Heart right ventricle (tissue), 16 donors: ENCODE measurements at regions not wholly inside any gene's neighbourhood (a gene's known extent, or its start where the extent isn't known, plus 50 kb on each side); places are given as distances from the start of the nearest gene placed in this dataset.

Experiments
- ATAC-seq, 8 donors: fragments of 200-7000 bp; cut with Tn5 transposase; one replicate each; pipeline ENCODE4 v1.9.1; 2020; ENCODE audit warnings: mild to moderate bottlenecking in 8 of 8, moderate library complexity in 8 of 8, moderate number of reproducible peaks in 1 of 8
- DNase-seq, 2 donors: peaks; one replicate each; pipeline ENCODE4 v3.0.0-alpha.2; 2020
- H3K27ac ChIP-seq, 10 donors: fragments of 200-600 bp; sonication (generic) in 2 of 10; one replicate each; pipeline versions ENCODE4 v1.5.0 to v1.8.0; 2020 to 2022; ENCODE audit warnings: mild to moderate bottlenecking in 3 of 10
- H3K27me3 ChIP-seq, 7 donors: fragments of 200-600 bp; one replicate each; pipeline ENCODE4 v1.8.0; 2021 to 2022; ENCODE audit warnings: mild to moderate bottlenecking in 2 of 7
- H3K36me3 ChIP-seq, 9 donors: fragments of 200-600 bp; sonication (generic) in 1 of 9; one replicate each; pipeline versions ENCODE4 v1.5.0 to v1.8.0; 2020 to 2022; ENCODE audit warnings: mild to moderate bottlenecking in 2 of 9
- H3K4me1 ChIP-seq, 9 donors: fragments of 200-600 bp; sonication (generic) in 1 of 9; one replicate each; pipeline versions ENCODE4 v1.5.0 to v1.8.0; 2020 to 2022; ENCODE audit warnings: mild to moderate bottlenecking in 4 of 9
- H3K4me3 ChIP-seq, 10 donors: fragments of 200-600 bp; sonication (generic) in 2 of 10; one replicate each; pipeline versions ENCODE4 v1.5.0 to v1.8.0; 2020 to 2022; ENCODE audit warnings: mild to moderate bottlenecking in 7 of 10, moderate library complexity in 2 of 10
- H3K9me3 ChIP-seq, 11 donors: fragments of 200-600 bp in 10 of 11; sonication (generic) in 2 of 11; one replicate each; pipeline versions ENCODE4 v1.5.0 to v1.8.0; 2013 to 2022; ENCODE audit warnings: mild to moderate bottlenecking in 2 of 11, control low read depth in 1 of 11, moderate library complexity in 1 of 11
- WGBS, 2 donors: extraction: QIAGEN DNeasy Blood & Tissue Kit; methylation state at CpG; one replicate each; pipeline ENCODE4 v1.1.7; 2013; ENCODE audit warnings: inconsistent platforms in 1 of 2; 5-methylcytosine and 5-hydroxymethylcytosine counted together
- intact Hi-C, 10 donors: fragments of 100-400 bp; cut with DNase I; formaldehyde crosslinking; loops; one replicate each; pipeline versions ENCODE4 v1.11.1 to v1.14.2; 2022
- TF ChIP-seq, protein P1 (sequence below), 9 donors: fragments of 200-600 bp; sonication (generic) in 2 of 9; IDR thresholded peaks; one replicate each; pipeline versions ENCODE4 v1.5.0 to v1.8.0; 2021 to 2022; ENCODE audit warnings: antibody characterized with exemption in 9 of 9, mild to moderate bottlenecking in 5 of 9, moderate library complexity in 1 of 9
- donor health status: Arrhythmogenic right ventricular cardiomyopathy.
- donor health status: ischemic (EF 13 %, LVEDD 7.1; RV severe dilation, severe dysfunction).
- donor health status: healthy with polysubstance abuse.
- donor health status: DM: no; HTN: yes; CAD: no.
- donor health status: DM: no; HTN: no; CAD: no.
- donor health status: ischemic (EF 25% LVEDD 6.9; RV normal size, moderate dysfunction).
- donor health status: ischemic (EF 25% LVEDD 5.7; RV mildly dilated, moderate dysfunction).
- donor health status: healthy.
- donor health status: DM: yes; HTN: yes; CAD: no.
- donor health status: Ischemic cardiomyopathy.
- donor health status: ischemic (EF 35%, LVEDD 5.7; RV mildly dilated, moderate dysfunction).
- donor health status: nonischemic (EF 11% LVEDD 7.7; RV severe dilation, severe dysfunction).
- donor health status: DM: yes; HTN: yes; CAD: no.
- donor health status: PGD.
- donor health status: ischemic (EF 29% LVEDD 5.4; RV normal size, mild dysfunction).
- donor health status: nonischemic (EF 23%, LVEDD 6.1; RV moderate dilation, normal function).

DNA sequence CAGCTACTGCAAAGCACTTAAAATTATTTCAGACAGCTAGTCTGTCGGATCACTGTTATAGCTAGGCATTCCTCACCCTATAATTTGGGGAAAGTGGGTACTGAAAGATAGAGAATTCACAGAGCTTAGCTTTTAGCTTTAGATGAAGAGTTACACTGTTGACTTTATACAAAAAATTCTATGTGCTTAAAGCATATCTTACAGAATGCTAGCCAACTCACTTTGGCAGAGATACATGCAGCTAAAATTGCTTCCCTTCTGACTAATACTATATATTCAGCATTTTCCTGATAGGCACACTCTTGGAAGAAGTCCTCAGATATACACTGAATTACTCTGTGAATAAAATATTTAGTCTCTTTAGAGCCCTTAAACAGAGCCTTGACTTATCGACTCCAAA is 353.5 kb upstream of the STEAP1 start:
- no peak for ATAC-seq
- H3K27ac ChIP-seq: no peak overlapping the region
- no peak for DNase-seq
- 52 to 64% methylated on average over 2 of the region's 2 CpGs for WGBS, 2 donors
- no peaks in the 10 kb centered on the region for H3K36me3 ChIP-seq
- no peaks in the 10 kb centered on the region for H3K4me1 ChIP-seq
- H3K4me3 ChIP-seq: no peak overlapping the region
- TF ChIP-seq, protein P1, sequence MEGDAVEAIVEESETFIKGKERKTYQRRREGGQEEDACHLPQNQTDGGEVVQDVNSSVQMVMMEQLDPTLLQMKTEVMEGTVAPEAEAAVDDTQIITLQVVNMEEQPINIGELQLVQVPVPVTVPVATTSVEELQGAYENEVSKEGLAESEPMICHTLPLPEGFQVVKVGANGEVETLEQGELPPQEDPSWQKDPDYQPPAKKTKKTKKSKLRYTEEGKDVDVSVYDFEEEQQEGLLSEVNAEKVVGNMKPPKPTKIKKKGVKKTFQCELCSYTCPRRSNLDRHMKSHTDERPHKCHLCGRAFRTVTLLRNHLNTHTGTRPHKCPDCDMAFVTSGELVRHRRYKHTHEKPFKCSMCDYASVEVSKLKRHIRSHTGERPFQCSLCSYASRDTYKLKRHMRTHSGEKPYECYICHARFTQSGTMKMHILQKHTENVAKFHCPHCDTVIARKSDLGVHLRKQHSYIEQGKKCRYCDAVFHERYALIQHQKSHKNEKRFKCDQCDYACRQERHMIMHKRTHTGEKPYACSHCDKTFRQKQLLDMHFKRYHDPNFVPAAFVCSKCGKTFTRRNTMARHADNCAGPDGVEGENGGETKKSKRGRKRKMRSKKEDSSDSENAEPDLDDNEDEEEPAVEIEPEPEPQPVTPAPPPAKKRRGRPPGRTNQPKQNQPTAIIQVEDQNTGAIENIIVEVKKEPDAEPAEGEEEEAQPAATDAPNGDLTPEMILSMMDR (IDR thresholded peaks at IDR 0.05): no peak
- no peaks in the 10 kb centered on the region for H3K27me3 ChIP-seq
- intact Hi-C loops: no loop called here
- H3K9me3 ChIP-seq: peaks cover 0 to 28% (median 3%) of the 10 kb centered on the region in 11 donors

DNA sequence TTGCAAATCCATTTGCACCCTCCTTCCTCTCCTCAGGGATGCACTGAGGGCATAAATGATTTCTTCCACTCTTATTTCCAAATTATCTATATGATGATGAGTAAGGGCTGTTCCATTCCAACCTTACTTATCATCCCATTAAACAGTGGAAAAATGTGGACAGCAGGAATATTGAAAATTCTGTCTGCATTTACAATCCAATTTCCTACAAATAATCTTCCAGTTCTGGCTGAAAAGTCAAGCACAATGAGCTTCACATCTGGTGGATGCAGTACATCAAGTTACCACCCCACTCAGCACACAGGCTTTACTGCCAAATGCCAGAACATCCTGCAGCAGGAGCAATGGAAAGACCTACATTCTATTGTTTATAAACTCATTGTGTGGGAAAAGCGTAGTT is 345.0 kb upstream of the STEAP1 start:
- Histone ChIP-seq H3K4me1 (no peaks in the 10 kb centered on the region), H3K9me3 (peaks cover 0 to 23% (median 6%) of the 10 kb centered on the region in 11 donors), H3K4me3 (no peak overlapping the region), H3K27me3 (no peaks in the 10 kb centered on the region), H3K36me3 (no peaks in the 10 kb centered on the region), H3K27ac (no peak overlapping the region)
- ATAC-seq: no peak
- TF ChIP-seq, protein P1 (IDR thresholded peaks at IDR 0.05): no peak
- 63 to 72% methylated on average over 1 of the region's 1 CpG for WGBS, 2 donors
- no peak for DNase-seq
- intact Hi-C loops: no loop called here

DNA sequence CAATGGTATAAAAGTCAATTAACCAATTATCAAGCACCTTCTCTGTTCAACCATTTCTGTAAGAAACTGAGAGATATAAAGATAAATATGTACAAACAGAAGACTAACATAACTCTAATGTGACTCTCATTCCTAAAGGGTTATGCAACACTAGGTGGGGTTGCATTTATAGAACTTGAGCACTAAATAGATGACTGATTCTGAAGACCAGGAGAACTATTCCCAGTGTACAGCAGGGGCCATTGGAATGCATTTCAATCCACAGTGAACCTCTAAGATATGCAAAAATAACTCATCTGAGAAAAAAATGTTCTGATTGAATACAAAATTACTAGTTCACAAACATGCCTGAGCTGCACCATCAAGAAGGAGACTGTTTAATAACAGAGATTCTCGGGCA is 341.2 kb upstream of the STEAP1 start:
- WGBS, 2 donors: 75 to 82% methylated on average over 1 of the region's 1 CpG
- DNase-seq (no peak), ATAC-seq (no peak)
- intact Hi-C loops: no loop called here
- Histone ChIP-seq H3K9me3 (no peaks in the 10 kb centered on the region), H3K27ac (no peak overlapping the region), H3K4me1 (no peaks in the 10 kb centered on the region), H3K36me3 (no peaks in the 10 kb centered on the region), H3K27me3 (no peaks in the 10 kb centered on the region), H3K4me3 (no peak overlapping the region)
- TF ChIP-seq, protein P1 (IDR thresholded peaks at IDR 0.05): no peak

DNA sequence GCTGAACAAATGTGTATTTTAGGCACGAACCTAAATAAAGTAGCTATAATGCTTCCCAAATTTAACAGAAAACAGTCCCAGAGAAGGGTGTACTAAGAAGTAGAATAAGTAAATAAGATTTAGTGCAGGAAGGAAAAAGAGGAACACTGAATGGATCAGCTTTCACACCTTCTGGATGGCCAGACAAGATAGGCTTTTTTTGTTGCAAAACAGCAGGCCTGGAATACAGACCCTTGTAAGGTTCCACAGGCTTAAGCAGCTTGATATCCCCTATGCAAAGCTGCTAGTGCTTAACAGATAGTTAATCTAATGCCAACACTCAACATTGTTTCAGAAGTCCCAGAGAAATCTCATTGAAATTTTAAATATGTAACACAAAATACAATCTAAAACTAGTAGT is 328.1 kb upstream of the STEAP1 start:
- intact Hi-C loops: loop anchor here in 1 of 10 donors (5.0 kb wide), 1 partner anchor 1146 kb away; no protein-coding TSS in a partner anchor
- 62 to 80% methylated on average over 1 of the region's 1 CpG for WGBS, 2 donors
- Histone ChIP-seq H3K27ac (no peak overlapping the region), H3K4me3 (no peak overlapping the region), H3K36me3 (no peaks in the 10 kb centered on the region), H3K4me1 (no peaks in the 10 kb centered on the region), H3K9me3 (peaks cover 0 to 23% (median 4%) of the 10 kb centered on the region in 11 donors), H3K27me3 (no peaks in the 10 kb centered on the region)
- TF ChIP-seq, protein P1 (IDR thresholded peaks at IDR 0.05): no peak
- DNase-seq: no peak
- no peak for ATAC-seq
